ENCODE measurements at regions not wholly inside any gene's neighbourhood (a gene's known extent, or its start where the extent isn't known, plus 50 kb on each side); places are given as distances from the start of the nearest gene placed in this dataset.
"Not testable (repeated sequence)": the region's sequence is repeated elsewhere in the genome, so short reads cannot be mapped to it uniquely, and the experiment has no call there.

DNA sequence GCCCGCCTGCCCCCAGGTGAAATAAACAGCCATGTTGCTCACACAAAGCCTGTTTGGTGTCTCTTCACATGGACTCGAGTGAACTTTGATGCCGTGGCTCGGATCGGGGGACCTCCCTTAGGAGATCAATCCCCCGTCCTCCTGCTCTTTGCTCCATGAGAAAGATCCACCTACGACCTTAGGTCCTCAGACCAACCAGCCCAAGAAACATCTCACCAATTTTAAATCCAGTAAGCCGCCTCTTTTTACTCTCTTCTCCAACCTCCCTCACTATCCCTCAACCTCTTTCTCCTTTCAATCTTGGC lies 521.0 kb downstream of the IRS2 start:
- H2AFZ ChIP-seq (replicated peaks; ENCODE audit: low read length, poor library complexity); H3K4ac ChIP-seq (ENCODE audit: low read depth, low read length); H3K79me1 ChIP-seq (ENCODE audit: low read depth in 1 of 2, low read length in 2 of 2); H3K18ac ChIP-seq (ENCODE audit: low read depth, low read length); H3K27ac ChIP-seq (ENCODE audit: insufficient read depth, low read length); in situ Hi-C loops (cut with MboI; ENCODE audit: low sequenced_read_pairs); H3K36me3 ChIP-seq (ENCODE audit: control insufficient read depth, insufficient read depth, low read length); H3K9ac ChIP-seq (ENCODE audit: low read depth, low read length); POLR2A ChIA-PET (ENCODE audit: unreplicated experiment); H3K23ac ChIP-seq (ENCODE audit: low read depth, low read length); H3K14ac ChIP-seq (replicated peaks; ENCODE audit: low read depth, low read length); H3K9me3 ChIP-seq (ENCODE audit: control insufficient read depth, insufficient read depth, low read length); H3K4me1 ChIP-seq (ENCODE audit: control insufficient read depth, insufficient read depth, low read length); H4K8ac ChIP-seq (ENCODE audit: low read depth in 2 of 2, low read length in 2 of 2); dilution Hi-C loops (cut with HindIII; ENCODE audit: low sequenced_read_pairs, unreplicated experiment); H4K5ac ChIP-seq (ENCODE audit: low read depth, low read length); H3K56ac ChIP-seq (ENCODE audit: extremely low read depth, insufficient read depth, low read length); H2BK120ac ChIP-seq (ENCODE audit: low read depth, low read length); H2BK5ac ChIP-seq (ENCODE audit: low read depth, low read length, poor library complexity, severe bottlenecking); H2AK5ac ChIP-seq (ENCODE audit: low read depth, low read length); H3K4me3 ChIP-seq (ENCODE audit: insufficient read depth, low read depth, low read length); H4K20me1 ChIP-seq (ENCODE audit: insufficient read depth, low read length); intact Hi-C loops (cut with micrococcal nuclease); H2AK9ac ChIP-seq (replicated peaks; ENCODE audit: low read depth, low read length, poor library complexity); H2BK20ac ChIP-seq (ENCODE audit: low read depth, low read length); H3K9me1 ChIP-seq (ENCODE audit: insufficient read depth, low read length); CTCF ChIA-PET; DNase-seq; H2BK15ac ChIP-seq (ENCODE audit: low read depth, low read length); H3K4me2 ChIP-seq (ENCODE audit: low read depth, low read length); H3K27me3 ChIP-seq (ENCODE audit: control insufficient read depth, insufficient read depth, low read length); ATAC-seq (ENCODE audit: low read depth); BruUV-seq (replicated peaks); H4K91ac ChIP-seq (ENCODE audit: insufficient read depth, low read depth, low read length): not testable (repeated sequence)
- 93% methylated on average over 5 of the region's 8 CpGs; no CpG with 5 or more reads in 1 of the 2 experiments for WGBS, 2 experiments (ENCODE audit: extremely low coverage in 2 of 2, insufficient read length in 1 of 2)

DNA sequence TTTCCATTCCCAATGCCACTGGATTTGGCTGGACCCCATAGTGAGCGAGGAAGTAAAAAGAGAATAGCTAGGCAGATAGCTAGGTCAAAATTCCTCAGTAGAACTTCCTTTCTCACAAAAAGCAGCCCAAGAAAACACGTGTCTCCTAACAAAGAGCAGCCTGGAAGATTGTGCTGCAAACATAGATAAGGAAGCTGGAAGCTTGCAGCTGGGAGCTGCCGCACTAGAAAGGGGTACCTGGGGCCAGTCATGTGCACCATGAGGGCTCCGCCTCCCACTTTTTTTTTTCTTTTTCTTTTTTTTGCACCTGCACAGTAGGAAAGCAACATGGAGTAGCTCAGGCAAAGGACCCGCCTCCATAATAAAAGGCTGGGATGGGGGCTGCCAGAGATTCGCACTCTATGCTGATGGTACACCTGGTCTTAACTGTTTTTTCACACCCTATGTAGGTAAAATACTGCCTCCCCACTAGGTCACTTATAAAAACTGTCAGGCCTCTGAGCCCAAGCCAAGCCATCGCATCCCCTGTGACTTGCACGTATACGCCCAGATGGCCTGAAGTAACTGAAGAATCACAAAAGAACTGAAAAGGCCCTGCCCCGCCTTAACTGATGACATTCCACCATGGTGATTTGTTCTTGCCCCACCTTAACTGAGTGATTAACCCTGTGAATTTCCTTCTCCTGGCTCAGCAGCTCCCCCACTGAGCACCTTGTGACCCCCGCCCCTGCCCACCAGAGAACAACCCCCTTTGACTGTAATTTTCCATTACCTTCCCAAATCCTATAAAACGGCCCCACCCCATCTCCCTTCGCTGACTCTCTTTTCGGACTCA lies 521.6 kb downstream of the IRS2 start:
- intact Hi-C loops (cut with micrococcal nuclease); H2BK5ac ChIP-seq (ENCODE audit: low read depth, low read length, poor library complexity, severe bottlenecking); H3K9me3 ChIP-seq (ENCODE audit: control insufficient read depth, insufficient read depth, low read length); H2AK9ac ChIP-seq (replicated peaks; ENCODE audit: low read depth, low read length, poor library complexity); H3K23ac ChIP-seq (ENCODE audit: low read depth, low read length); DNase-seq; H3K14ac ChIP-seq (replicated peaks; ENCODE audit: low read depth, low read length); H4K8ac ChIP-seq (ENCODE audit: low read depth in 2 of 2, low read length in 2 of 2); H3K4me3 ChIP-seq (ENCODE audit: insufficient read depth, low read depth, low read length); H3K79me1 ChIP-seq (ENCODE audit: low read depth in 1 of 2, low read length in 2 of 2); H3K4me1 ChIP-seq (ENCODE audit: control insufficient read depth, insufficient read depth, low read length); H2BK20ac ChIP-seq (ENCODE audit: low read depth, low read length); H3K9me1 ChIP-seq (ENCODE audit: insufficient read depth, low read length); dilution Hi-C loops (cut with HindIII; ENCODE audit: low sequenced_read_pairs, unreplicated experiment); H3K9ac ChIP-seq (ENCODE audit: low read depth, low read length); H3K4me2 ChIP-seq (ENCODE audit: low read depth, low read length); BruUV-seq (replicated peaks); H3K36me3 ChIP-seq (ENCODE audit: control insufficient read depth, insufficient read depth, low read length); H3K4ac ChIP-seq (ENCODE audit: low read depth, low read length); ATAC-seq (ENCODE audit: low read depth); POLR2A ChIA-PET (ENCODE audit: unreplicated experiment); H4K20me1 ChIP-seq (ENCODE audit: insufficient read depth, low read length); H3K27ac ChIP-seq (ENCODE audit: insufficient read depth, low read length); H3K27me3 ChIP-seq (ENCODE audit: control insufficient read depth, insufficient read depth, low read length); in situ Hi-C loops (cut with MboI; ENCODE audit: low sequenced_read_pairs); H3K56ac ChIP-seq (ENCODE audit: extremely low read depth, insufficient read depth, low read length): not testable (repeated sequence)
- peak overlapping the region; percentile 13; the same call in 1 of the 2 replicates for H3K18ac ChIP-seq (ENCODE audit: low read depth, low read length)
- H4K91ac ChIP-seq (ENCODE audit: insufficient read depth, low read depth, low read length), result peak overlapping the region; percentile 66
- peak overlapping the region; percentile 63 for H2AFZ ChIP-seq (replicated peaks; ENCODE audit: low read length, poor library complexity)
- H2AK5ac ChIP-seq (ENCODE audit: low read depth, low read length), result peak overlapping the region; percentile 49; the same call in 1 of the 2 replicates
- CTCF ChIA-PET, result interaction anchor here (0.8 kb wide), 1 partner anchor 9 kb away, joined by 3 read pairs; no protein-coding TSS in a partner anchor
- H4K5ac ChIP-seq (ENCODE audit: low read depth, low read length), result peak overlapping the region; percentile 68; the same call in 1 of the 2 replicates
- peak overlapping the region; percentile 44; the same call in 1 of the 2 replicates for H2BK120ac ChIP-seq (ENCODE audit: low read depth, low read length)
- peak overlapping the region; percentile 87; the same call in 1 of the 3 replicates for H2BK15ac ChIP-seq (ENCODE audit: low read depth, low read length)
- WGBS, 2 experiments (ENCODE audit: extremely low coverage in 2 of 2, insufficient read length in 1 of 2), result no CpG with 5 or more reads among the region's 14 CpGs

Measured in IMR-90 (cell line).